Neural progenitor cell (in vitro differentiated cells): ENCODE measurements at regions not wholly inside any gene's neighbourhood (a gene's known extent, or its start where the extent isn't known, plus 50 kb on each side); places are given as distances from the start of the nearest gene placed in this dataset.

Source experiments
- DNase-seq: peaks from one replicate; pipeline ENCODE4 v3.0.0-alpha.2; 2016; ENCODE audit warnings: low spot score
- H2AFZ ChIP-seq: fragments of 200-600 bp; sonication (generic); replicated peaks from 2 replicates; pipeline ENCODE4 v1.6.1; 2016; ENCODE audit warnings: antibody characterized with exemption
- H3F3A ChIP-seq: fragments of 200-600 bp; sonication (generic); 2 replicates; pipeline ENCODE4 v1.6.1; 2016; ENCODE audit warnings: antibody characterized with exemption, low read depth
- H3K27ac ChIP-seq: fragments of 200-600 bp; sonication (generic); 2 replicates; pipeline ENCODE4 v1.5.1; 2016; ENCODE audit warnings: mild to moderate bottlenecking
- H3K27me3 ChIP-seq: fragments of 200-600 bp; sonication (generic); 2 replicates; pipeline ENCODE4 v1.6.1; 2016; ENCODE audit warnings: mild to moderate bottlenecking, moderate library complexity
- H3K36me3 ChIP-seq: fragments of 200-600 bp; sonication (generic); 2 replicates; pipeline ENCODE4 v1.5.1; 2016
- H3K4me1 ChIP-seq: fragments of 200-600 bp; sonication (generic); 2 replicates; pipeline ENCODE4 v1.6.1; 2016; ENCODE audit warnings: mixed run types
- H3K4me2 ChIP-seq: fragments of 200-600 bp; sonication (generic); 2 replicates; pipeline ENCODE4 v1.6.1; 2016
- H3K4me3 ChIP-seq: fragments of 200-600 bp; sonication (generic); 2 replicates; pipeline ENCODE4 v1.5.1; 2016
- H3K79me2 ChIP-seq: fragments of 200-600 bp; sonication (generic); 2 replicates; pipeline ENCODE4 v1.6.1; 2016; ENCODE audit warnings: low read depth
- H3K9ac ChIP-seq: fragments of 200-600 bp; sonication (generic); 2 replicates; pipeline ENCODE4 v1.6.1; 2016
- H3K9me3 ChIP-seq: fragments of 200-600 bp; sonication (generic); 2 replicates; pipeline ENCODE4 v1.5.1; 2016; ENCODE audit warnings: low read depth
- H4K20me1 ChIP-seq: fragments of 200-600 bp; sonication (generic); 2 replicates; pipeline ENCODE4 v1.6.1; 2016; ENCODE audit warnings: low read depth
- H3K27ac Mint-ChIP-seq: 3 replicates; pipeline ENCODE4 v1.8.0; 2021; ENCODE audit warnings: mixed read lengths
- H3K27me3 Mint-ChIP-seq: 2 replicates; pipeline ENCODE4 v1.8.0; 2022; ENCODE audit warnings: low read depth, mild to moderate bottlenecking, inconsistent platforms, moderate library complexity, mixed read lengths; ENCODE audit not compliant: insufficient read depth
- H3K36me3 Mint-ChIP-seq: 3 replicates; pipeline ENCODE4 v1.8.0; 2021; ENCODE audit warnings: mixed read lengths
- H3K4me1 Mint-ChIP-seq: 3 replicates; pipeline ENCODE4 v1.8.0; 2021; ENCODE audit warnings: mixed read lengths
- H3K4me3 Mint-ChIP-seq: 3 replicates; pipeline ENCODE4 v1.8.0; 2021; ENCODE audit warnings: mild to moderate bottlenecking, moderate library complexity, mixed read lengths
- H3K9me3 Mint-ChIP-seq: 3 replicates; pipeline ENCODE4 v1.8.0; 2020; ENCODE audit warnings: mixed read lengths
- EZH2 ChIP-seq: fragments of 200-600 bp; sonication (generic); IDR thresholded peaks from 2 replicates; pipeline ENCODE4 v1.6.1; 2017; ENCODE audit warnings: antibody characterized with exemption, mild to moderate bottlenecking, moderate library complexity
- EZH2phosphoT487 ChIP-seq: fragments of 200-600 bp; sonication (generic); IDR thresholded peaks from 2 replicates; pipeline ENCODE4 v1.6.1; 2017; ENCODE audit warnings: antibody characterized with exemption
- TF ChIP-seq, protein P1 (sequence below): fragments of 200-600 bp; sonication (generic); IDR thresholded peaks from 2 replicates; pipeline ENCODE4 v1.5.1; 2017; ENCODE audit warnings: antibody characterized with exemption, mild to moderate bottlenecking

GRCh38 chr4:123503698-123504363, 107.2 kb downstream of the SPRY1 start:
- H3K27ac Mint-ChIP-seq: no peak overlapping the region
- TF ChIP-seq EZH2 (no peak), EZH2phosphoT487 (no peak)
- TF ChIP-seq, protein P1, sequence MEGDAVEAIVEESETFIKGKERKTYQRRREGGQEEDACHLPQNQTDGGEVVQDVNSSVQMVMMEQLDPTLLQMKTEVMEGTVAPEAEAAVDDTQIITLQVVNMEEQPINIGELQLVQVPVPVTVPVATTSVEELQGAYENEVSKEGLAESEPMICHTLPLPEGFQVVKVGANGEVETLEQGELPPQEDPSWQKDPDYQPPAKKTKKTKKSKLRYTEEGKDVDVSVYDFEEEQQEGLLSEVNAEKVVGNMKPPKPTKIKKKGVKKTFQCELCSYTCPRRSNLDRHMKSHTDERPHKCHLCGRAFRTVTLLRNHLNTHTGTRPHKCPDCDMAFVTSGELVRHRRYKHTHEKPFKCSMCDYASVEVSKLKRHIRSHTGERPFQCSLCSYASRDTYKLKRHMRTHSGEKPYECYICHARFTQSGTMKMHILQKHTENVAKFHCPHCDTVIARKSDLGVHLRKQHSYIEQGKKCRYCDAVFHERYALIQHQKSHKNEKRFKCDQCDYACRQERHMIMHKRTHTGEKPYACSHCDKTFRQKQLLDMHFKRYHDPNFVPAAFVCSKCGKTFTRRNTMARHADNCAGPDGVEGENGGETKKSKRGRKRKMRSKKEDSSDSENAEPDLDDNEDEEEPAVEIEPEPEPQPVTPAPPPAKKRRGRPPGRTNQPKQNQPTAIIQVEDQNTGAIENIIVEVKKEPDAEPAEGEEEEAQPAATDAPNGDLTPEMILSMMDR: no peak

DNA sequence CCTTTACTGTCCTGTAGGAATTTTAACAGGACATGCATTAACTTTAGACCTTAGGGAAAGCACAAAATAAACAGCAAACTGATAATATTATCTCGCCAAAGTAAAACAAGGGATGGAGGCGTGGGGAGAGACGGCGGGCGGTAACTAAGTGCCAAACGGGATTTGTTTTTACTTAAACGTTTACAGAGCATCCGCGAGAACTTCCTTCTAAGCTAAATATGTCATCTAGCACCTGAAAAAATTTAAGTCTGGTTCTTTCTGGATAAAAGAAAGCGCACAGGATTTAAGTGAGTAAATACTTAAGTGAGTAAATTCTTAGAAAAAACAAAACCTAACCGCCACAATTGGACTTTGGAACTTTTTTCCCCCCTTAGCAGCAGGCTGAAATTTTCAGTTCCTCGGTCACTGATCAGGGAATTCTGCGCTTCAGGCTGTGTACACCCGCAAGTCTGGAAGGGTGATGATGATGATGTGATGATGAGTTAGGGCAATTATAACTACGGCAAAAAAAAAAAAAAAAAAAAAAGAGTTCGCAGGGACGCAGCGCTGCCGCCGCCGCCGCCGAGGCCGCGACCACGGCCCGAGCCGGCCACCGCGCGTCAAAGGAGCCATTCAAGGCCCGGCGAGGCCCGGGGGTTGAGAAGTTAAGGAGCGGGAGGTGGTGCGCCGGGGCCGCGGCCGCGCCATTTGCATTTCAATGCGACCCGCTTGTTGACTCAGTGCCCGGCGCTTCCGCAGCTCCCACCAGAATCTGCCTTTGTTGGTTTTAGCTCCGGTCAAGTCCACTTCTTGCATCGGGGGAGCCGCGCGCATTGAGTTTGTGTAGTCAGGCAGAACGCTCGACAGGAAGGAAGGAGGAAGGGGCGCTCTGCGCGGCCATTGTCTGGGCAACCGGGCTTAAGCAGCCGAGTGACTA, 108.8 kb downstream of the SPRY1 start:
- peaks cover 10% of the 10 kb centered on the region for H4K20me1 ChIP-seq
- H3K27ac Mint-ChIP-seq: peak overlapping the region; percentile 99
- DNase-seq: peak; percentile 90
- H3K4me1 ChIP-seq: peaks cover 12% of the 10 kb centered on the region
- peaks cover 12% of the 10 kb centered on the region for H3K27me3 Mint-ChIP-seq
- H3K4me3 ChIP-seq: peak overlapping the region; percentile 57
- H3K27ac ChIP-seq: no peak overlapping the region
- H3K79me2 ChIP-seq: no peaks in the 10 kb centered on the region
- H2AFZ ChIP-seq: peak overlapping the region; percentile 21
- H3K4me3 Mint-ChIP-seq: peak overlapping the region; percentile 88
- H3K4me2 ChIP-seq: peak overlapping the region; percentile 90
- TF ChIP-seq EZH2phosphoT487: peak; percentile 50
- TF ChIP-seq, protein P1: no peak
- TF ChIP-seq EZH2: peak; percentile 64
- no peaks in the 10 kb centered on the region for H3K36me3 ChIP-seq
- H3K27me3 ChIP-seq: peaks cover 45% of the 10 kb centered on the region
- H3K9me3 ChIP-seq: no peaks in the 10 kb centered on the region
- no peak overlapping the region for H3K9ac ChIP-seq
- peaks cover 23% of the 10 kb centered on the region for H3F3A ChIP-seq
- H3K4me1 Mint-ChIP-seq: peaks cover 41% of the 10 kb centered on the region
- H3K9me3 Mint-ChIP-seq: peaks cover 34% of the 10 kb centered on the region
- H3K36me3 Mint-ChIP-seq: peaks cover 15% of the 10 kb centered on the region

More at GRCh38 chr4:123503698-123504363, 107.2 kb downstream of the SPRY1 start:
- H3K4me2 ChIP-seq: no peak overlapping the region
- H3K9me3 Mint-ChIP-seq: peaks cover 30% of the 10 kb centered on the region
- H3F3A ChIP-seq: peaks cover 23% of the 10 kb centered on the region
- H3K36me3 ChIP-seq: no peaks in the 10 kb centered on the region
- H3K27ac ChIP-seq: no peak overlapping the region
- H3K27me3 Mint-ChIP-seq: peaks cover 12% of the 10 kb centered on the region
- no peak overlapping the region for H2AFZ ChIP-seq
- H3K4me3 Mint-ChIP-seq: peak overlapping the region; percentile 73
- H3K4me1 Mint-ChIP-seq: peaks cover 36% of the 10 kb centered on the region
- no peak overlapping the region for H3K4me3 ChIP-seq
- H4K20me1 ChIP-seq: peaks cover 10% of the 10 kb centered on the region
- H3K9ac ChIP-seq: no peak overlapping the region
- H3K9me3 ChIP-seq: no peaks in the 10 kb centered on the region
- no peaks in the 10 kb centered on the region for H3K79me2 ChIP-seq
- H3K4me1 ChIP-seq: peaks cover 12% of the 10 kb centered on the region
- peaks cover 15% of the 10 kb centered on the region for H3K36me3 Mint-ChIP-seq
- peaks cover 45% of the 10 kb centered on the region for H3K27me3 ChIP-seq
- DNase-seq: no peak

GRCh38 chr4:123506011-123506695, 109.6 kb downstream of the SPRY1 start:
- Histone ChIP-seq H3K4me1 (peaks cover 12% of the 10 kb centered on the region), H4K20me1 (peaks cover 10% of the 10 kb centered on the region), H3K36me3 (no peaks in the 10 kb centered on the region), H3K4me3 (peak overlapping the region; percentile 57), H3K79me2 (no peaks in the 10 kb centered on the region), H2AFZ (peak overlapping the region; percentile 21), H3K4me2 (peak overlapping the region; percentile 90), H3K27ac (no peak overlapping the region), H3K27me3 (peaks cover 45% of the 10 kb centered on the region), H3F3A (peaks cover 23% of the 10 kb centered on the region), H3K9ac (no peak overlapping the region), H3K9me3 (no peaks in the 10 kb centered on the region)
- H3K36me3 Mint-ChIP-seq: peaks cover 13% of the 10 kb centered on the region
- H3K4me3 Mint-ChIP-seq: peak overlapping the region; percentile 84
- TF ChIP-seq EZH2phosphoT487 (no peak), EZH2 (no peak)
- TF ChIP-seq, protein P1: no peak
- peaks cover 9% of the 10 kb centered on the region for H3K27me3 Mint-ChIP-seq
- no peak for DNase-seq
- H3K4me1 Mint-ChIP-seq: peaks cover 46% of the 10 kb centered on the region
- H3K9me3 Mint-ChIP-seq: peaks cover 33% of the 10 kb centered on the region
- H3K27ac Mint-ChIP-seq: peak overlapping the region; percentile 98
